ENCODE measurements at regions not wholly inside any gene's neighbourhood (a gene's known extent, or its start where the extent isn't known, plus 50 kb on each side); places are given as distances from the start of the nearest gene placed in this dataset.

DNA sequence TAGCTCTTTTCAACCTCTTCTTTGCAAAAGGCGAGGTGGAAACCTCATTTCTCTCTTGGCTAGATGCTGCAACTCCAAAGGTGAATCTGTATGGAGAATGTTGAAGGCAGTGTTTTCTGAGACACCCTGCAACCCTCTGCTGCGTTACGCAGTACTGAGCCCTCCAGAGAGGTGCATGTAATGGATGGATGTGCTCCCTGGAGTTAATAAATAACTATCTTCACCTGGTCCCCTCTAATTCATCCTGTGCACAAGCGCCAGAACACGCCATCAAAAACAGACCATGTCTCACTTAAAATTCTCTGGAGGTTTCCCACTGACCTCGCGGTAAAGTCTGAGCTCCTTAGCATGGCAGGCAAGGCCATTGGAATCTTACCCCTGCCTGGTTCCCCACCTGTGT is 234.4 kb upstream of the PWP1 start:
- ATAC-seq = no peak
- TF ChIP-seq ISL1 (CRISPR knock-in tag; IDR thresholded peaks at IDR 0.05) = no peak
- no peak for TF ChIP-seq PPARA (CRISPR knock-in tag; IDR thresholded peaks at IDR 0.05; ENCODE audit: borderline replicate concordance)
- no peak for TF ChIP-seq ZNF565 (CRISPR knock-in tag; conservative IDR thresholded peaks at IDR 0.05; ENCODE audit: low read depth)
- TF ChIP-seq ZFP3 (CRISPR knock-in tag; IDR thresholded peaks at IDR 0.05) = no peak
- TF ChIP-seq, protein P1, sequence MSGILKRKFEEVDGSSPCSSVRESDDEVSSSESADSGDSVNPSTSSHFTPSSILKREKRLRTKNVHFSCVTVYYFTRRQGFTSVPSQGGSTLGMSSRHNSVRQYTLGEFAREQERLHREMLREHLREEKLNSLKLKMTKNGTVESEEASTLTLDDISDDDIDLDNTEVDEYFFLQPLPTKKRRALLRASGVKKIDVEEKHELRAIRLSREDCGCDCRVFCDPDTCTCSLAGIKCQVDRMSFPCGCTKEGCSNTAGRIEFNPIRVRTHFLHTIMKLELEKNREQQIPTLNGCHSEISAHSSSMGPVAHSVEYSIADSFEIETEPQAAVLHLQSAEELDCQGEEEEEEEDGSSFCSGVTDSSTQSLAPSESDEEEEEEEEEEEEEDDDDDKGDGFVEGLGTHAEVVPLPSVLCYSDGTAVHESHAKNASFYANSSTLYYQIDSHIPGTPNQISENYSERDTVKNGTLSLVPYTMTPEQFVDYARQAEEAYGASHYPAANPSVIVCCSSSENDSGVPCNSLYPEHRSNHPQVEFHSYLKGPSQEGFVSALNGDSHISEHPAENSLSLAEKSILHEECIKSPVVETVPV (CRISPR knock-in tag; IDR thresholded peaks at IDR 0.05) = no peak
- no peak for TF ChIP-seq TCF4 (CRISPR knock-in tag; IDR thresholded peaks at IDR 0.05; ENCODE audit: borderline replicate concordance)
- TF ChIP-seq GLIS3 (CRISPR knock-in tag; IDR thresholded peaks at IDR 0.05) = no peak

DNA sequence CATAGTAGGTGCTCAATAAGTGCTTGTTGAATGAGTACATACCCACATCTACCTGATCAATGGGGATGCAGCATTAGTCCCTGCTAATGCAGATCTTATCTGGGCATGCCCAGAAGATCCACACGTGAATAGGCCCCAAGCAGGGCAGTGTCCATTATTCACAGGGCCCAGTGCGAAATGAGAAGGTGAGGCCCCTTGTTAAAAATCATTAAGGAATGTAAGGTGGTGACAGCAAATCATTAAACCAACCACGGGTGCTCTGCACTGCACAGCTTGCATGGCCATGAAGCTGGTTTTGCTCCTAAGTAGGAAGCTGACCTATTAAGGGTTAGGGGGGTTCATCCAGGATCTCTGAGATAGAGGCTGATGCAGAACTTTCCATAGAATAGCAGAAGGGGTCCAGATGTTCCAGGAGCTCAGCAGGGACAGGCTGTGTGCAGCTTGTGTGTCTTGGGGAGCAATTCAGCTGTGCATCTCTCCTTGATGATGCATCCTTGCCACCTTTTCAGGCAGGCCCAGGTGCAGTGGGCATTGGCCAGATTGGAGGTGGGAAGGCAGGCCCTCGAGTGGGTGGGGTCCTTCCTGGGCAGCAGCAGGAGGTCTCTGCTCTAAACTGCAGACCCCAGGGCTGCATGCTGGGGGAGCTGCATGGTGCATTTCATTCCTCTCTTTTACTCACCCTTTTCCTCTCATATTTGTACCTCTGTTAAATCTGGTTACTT is 231.3 kb upstream of the PWP1 start:
- no peak for ATAC-seq
- TF ChIP-seq, protein P2, sequence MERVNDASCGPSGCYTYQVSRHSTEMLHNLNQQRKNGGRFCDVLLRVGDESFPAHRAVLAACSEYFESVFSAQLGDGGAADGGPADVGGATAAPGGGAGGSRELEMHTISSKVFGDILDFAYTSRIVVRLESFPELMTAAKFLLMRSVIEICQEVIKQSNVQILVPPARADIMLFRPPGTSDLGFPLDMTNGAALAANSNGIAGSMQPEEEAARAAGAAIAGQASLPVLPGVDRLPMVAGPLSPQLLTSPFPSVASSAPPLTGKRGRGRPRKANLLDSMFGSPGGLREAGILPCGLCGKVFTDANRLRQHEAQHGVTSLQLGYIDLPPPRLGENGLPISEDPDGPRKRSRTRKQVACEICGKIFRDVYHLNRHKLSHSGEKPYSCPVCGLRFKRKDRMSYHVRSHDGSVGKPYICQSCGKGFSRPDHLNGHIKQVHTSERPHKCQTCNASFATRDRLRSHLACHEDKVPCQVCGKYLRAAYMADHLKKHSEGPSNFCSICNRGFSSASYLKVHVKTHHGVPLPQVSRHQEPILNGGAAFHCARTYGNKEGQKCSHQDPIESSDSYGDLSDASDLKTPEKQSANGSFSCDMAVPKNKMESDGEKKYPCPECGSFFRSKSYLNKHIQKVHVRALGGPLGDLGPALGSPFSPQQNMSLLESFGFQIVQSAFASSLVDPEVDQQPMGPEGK (CRISPR knock-in tag; IDR thresholded peaks at IDR 0.05; ENCODE audit: borderline replicate concordance) = no peak

DNA sequence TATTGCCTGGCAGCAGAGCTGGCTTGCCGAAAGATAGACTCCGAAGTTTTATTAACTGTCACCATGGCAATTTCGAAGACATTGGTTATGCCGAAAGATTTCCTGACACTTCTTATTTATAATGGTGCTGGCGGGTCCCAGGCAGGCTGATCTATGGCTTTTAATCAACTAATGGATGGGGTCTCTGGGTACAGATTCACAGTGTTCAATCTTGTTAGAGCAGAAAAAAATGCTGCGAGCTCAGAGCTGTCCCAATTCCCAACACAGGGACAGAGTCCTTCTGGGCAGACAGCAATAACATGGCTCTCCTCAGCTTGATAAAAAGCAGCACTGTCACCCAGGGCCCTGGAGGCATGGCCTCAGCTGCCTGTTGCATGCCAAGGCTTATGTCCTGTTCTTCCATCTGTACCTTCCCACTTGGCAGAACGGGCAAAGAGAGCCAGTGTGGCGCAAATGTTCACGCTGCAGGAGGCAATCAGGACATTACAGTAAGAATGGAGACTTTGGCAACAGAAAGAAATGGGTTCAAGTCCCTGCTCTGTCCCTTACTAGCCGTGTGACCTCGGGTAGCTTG is 228.2 kb upstream of the PWP1 start:
- ATAC-seq = no peak
- TF ChIP-seq ZFP30 (CRISPR knock-in tag; IDR thresholded peaks at IDR 0.05) (no peak), ZFP3 (CRISPR knock-in tag; IDR thresholded peaks at IDR 0.05) (no peak), PPARA (CRISPR knock-in tag; IDR thresholded peaks at IDR 0.05; ENCODE audit: borderline replicate concordance) (no peak), ZNF565 (CRISPR knock-in tag; conservative IDR thresholded peaks at IDR 0.05; ENCODE audit: low read depth) (no peak), BACH2 (CRISPR knock-in tag; IDR thresholded peaks at IDR 0.05; ENCODE audit: borderline replicate concordance) (no peak), OSR1 (CRISPR knock-in tag; IDR thresholded peaks at IDR 0.05) (no peak), SNAI2 (CRISPR knock-in tag; IDR thresholded peaks at IDR 0.05) (no peak), ZNF70 (CRISPR knock-in tag; IDR thresholded peaks at IDR 0.05) (no peak)
- TF ChIP-seq, protein P2 (CRISPR knock-in tag; IDR thresholded peaks at IDR 0.05; ENCODE audit: borderline replicate concordance) = no peak
- TF ChIP-seq, protein P3, sequence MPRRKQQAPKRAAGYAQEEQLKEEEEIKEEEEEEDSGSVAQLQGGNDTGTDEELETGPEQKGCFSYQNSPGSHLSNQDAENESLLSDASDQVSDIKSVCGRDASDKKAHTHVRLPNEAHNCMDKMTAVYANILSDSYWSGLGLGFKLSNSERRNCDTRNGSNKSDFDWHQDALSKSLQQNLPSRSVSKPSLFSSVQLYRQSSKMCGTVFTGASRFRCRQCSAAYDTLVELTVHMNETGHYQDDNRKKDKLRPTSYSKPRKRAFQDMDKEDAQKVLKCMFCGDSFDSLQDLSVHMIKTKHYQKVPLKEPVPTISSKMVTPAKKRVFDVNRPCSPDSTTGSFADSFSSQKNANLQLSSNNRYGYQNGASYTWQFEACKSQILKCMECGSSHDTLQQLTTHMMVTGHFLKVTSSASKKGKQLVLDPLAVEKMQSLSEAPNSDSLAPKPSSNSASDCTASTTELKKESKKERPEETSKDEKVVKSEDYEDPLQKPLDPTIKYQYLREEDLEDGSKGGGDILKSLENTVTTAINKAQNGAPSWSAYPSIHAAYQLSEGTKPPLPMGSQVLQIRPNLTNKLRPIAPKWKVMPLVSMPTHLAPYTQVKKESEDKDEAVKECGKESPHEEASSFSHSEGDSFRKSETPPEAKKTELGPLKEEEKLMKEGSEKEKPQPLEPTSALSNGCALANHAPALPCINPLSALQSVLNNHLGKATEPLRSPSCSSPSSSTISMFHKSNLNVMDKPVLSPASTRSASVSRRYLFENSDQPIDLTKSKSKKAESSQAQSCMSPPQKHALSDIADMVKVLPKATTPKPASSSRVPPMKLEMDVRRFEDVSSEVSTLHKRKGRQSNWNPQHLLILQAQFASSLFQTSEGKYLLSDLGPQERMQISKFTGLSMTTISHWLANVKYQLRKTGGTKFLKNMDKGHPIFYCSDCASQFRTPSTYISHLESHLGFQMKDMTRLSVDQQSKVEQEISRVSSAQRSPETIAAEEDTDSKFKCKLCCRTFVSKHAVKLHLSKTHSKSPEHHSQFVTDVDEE (CRISPR knock-in tag; IDR thresholded peaks at IDR 0.05) = no peak
- TF ChIP-seq, protein P4, sequence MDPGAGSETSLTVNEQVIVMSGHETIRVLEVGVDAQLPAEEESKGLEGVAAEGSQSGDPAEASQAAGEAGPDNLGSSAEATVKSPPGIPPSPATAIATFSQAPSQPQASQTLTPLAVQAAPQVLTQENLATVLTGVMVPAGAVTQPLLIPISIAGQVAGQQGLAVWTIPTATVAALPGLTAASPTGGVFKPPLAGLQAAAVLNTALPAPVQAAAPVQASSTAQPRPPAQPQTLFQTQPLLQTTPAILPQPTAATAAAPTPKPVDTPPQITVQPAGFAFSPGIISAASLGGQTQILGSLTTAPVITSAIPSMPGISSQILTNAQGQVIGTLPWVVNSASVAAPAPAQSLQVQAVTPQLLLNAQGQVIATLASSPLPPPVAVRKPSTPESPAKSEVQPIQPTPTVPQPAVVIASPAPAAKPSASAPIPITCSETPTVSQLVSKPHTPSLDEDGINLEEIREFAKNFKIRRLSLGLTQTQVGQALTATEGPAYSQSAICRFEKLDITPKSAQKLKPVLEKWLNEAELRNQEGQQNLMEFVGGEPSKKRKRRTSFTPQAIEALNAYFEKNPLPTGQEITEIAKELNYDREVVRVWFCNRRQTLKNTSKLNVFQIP (CRISPR knock-in tag; IDR thresholded peaks at IDR 0.05; ENCODE audit: borderline replicate concordance, low read depth) = no peak

DNA sequence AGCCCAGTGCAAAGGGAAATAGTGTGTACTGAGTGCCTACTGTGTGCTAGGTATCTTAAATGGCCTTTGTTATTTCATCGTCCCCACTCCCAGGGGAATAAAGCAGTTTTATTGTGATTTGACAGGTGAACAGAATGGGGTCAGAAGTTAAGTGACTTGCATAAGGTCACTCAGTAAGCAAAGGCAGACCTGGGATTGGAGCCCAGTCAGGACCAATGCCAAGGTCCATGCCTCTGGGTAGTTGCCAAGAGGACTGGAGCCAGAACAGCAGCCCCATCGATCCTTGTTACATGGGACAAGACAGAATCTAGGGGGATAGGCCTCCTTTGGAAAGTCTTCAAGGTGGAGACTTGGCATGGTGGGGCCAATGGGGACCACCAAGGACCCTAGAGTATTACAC is 227.4 kb upstream of the PWP1 start:
- no peak for ATAC-seq

More for the DNA sequence above, 227.4 kb upstream of the PWP1 start:
- TF ChIP-seq TOX (CRISPR knock-in tag; IDR thresholded peaks at IDR 0.05; ENCODE audit: borderline replicate concordance) = no peak
- TF ChIP-seq PPARA (CRISPR knock-in tag; IDR thresholded peaks at IDR 0.05; ENCODE audit: borderline replicate concordance) = no peak
- no peak for TF ChIP-seq ZFP3 (CRISPR knock-in tag; IDR thresholded peaks at IDR 0.05)
- TF ChIP-seq ZNF70 (CRISPR knock-in tag; IDR thresholded peaks at IDR 0.05) = no peak
- no peak for TF ChIP-seq GLIS3 (CRISPR knock-in tag; IDR thresholded peaks at IDR 0.05)
- no peak for TF ChIP-seq SNAI2 (CRISPR knock-in tag; IDR thresholded peaks at IDR 0.05)
- no peak for TF ChIP-seq ZC3H10 (CRISPR knock-in tag; IDR thresholded peaks at IDR 0.05)
- TF ChIP-seq, protein P2 (CRISPR knock-in tag; IDR thresholded peaks at IDR 0.05; ENCODE audit: borderline replicate concordance) = no peak
- TF ChIP-seq BACH2 (CRISPR knock-in tag; IDR thresholded peaks at IDR 0.05; ENCODE audit: borderline replicate concordance) = no peak
